ENCODE measurements at regions not wholly inside any gene's neighbourhood (a gene's known extent, or its start where the extent isn't known, plus 50 kb on each side); places are given as distances from the start of the nearest gene placed in this dataset.

- TF ChIP-seq TAF1 (CRISPR knock-in tag; IDR thresholded peaks at IDR 0.05): no peak
- no peak for TF ChIP-seq RBM39 (IDR thresholded peaks at IDR 0.05; ENCODE audit: low read depth, low read length, poor library complexity, severe bottlenecking)
- no peak for TF ChIP-seq ZNF672 (CRISPR knock-in tag; IDR thresholded peaks at IDR 0.05)
- no peak for TF ChIP-seq POLR2A (IDR thresholded peaks at IDR 0.05; ENCODE audit: insufficient read depth in 1 of 2, low read depth in 2 of 2, low read length in 2 of 2)
- TF ChIP-seq ZNF274 (CRISPR knock-in tag; IDR thresholded peaks at IDR 0.05): no peak
- TF ChIP-seq ZNF121 (CRISPR knock-in tag; IDR thresholded peaks at IDR 0.05): no peak
- TF ChIP-seq ASH2L (IDR thresholded peaks at IDR 0.05; ENCODE audit: insufficient read length, low read depth, low read length): no peak
- no peak for TF ChIP-seq USF2 (IDR thresholded peaks at IDR 0.05; ENCODE audit: low read depth, low read length)
- TF ChIP-seq USF2 (CRISPR knock-in tag; IDR thresholded peaks at IDR 0.05; ENCODE audit: borderline replicate concordance): no peak
- TF ChIP-seq MLX (CRISPR knock-in tag; IDR thresholded peaks at IDR 0.05): no peak
- TF ChIP-seq EZH2 (conservative IDR thresholded peaks at IDR 0.05; ENCODE audit: low read depth, low read length): no peak
- TF ChIP-seq ATM (IDR thresholded peaks at IDR 0.05; ENCODE audit: borderline replicate concordance): no peak
Measured at GRCh38 chr4:18180892-18181291, 159.3 kb upstream of the LCORL start.

Measured in HepG2 (cell line).